Motor neuron (in vitro differentiated cells): ENCODE measurements at regions not wholly inside any gene's neighbourhood (a gene's known extent, or its start where the extent isn't known, plus 50 kb on each side); places are given as distances from the start of the nearest gene placed in this dataset.

Experiments
- ATAC-seq, 8 experiments: fragments of 200-7000 bp; cut with Tn5 transposase; replicated peaks in 6 of 8; 2 replicates each; pipeline ENCODE4 v1.8.0; 2021; ENCODE audit warnings: mild to moderate bottlenecking in 8 of 8, moderate library complexity in 8 of 8
- H3K27ac ChIP-seq, 2 donors: fragments of 250-450 bp; sonication (Bioruptor Pico); 2 replicates each; pipeline ENCODE4 v1.9.0; 2021; ENCODE audit warnings: antibody characterized with exemption in 2 of 2, mild to moderate bottlenecking in 2 of 2, moderate library complexity in 1 of 2
- H3K4me1 ChIP-seq, 2 donors: fragments of 250-450 bp; sonication (Bioruptor Pico); replicated peaks in 1 of 2; 2 replicates each; pipeline ENCODE4 v1.6.1; 2021; ENCODE audit warnings: antibody characterized with exemption in 2 of 2, mild to moderate bottlenecking in 2 of 2, moderate library complexity in 1 of 2
- H3K4me3 ChIP-seq, 5 donors: fragments of 250-450 bp; sonication (Bioruptor Pico); 2 replicates each; pipeline ENCODE4 v1.9.0; 2021; ENCODE audit warnings: antibody characterized with exemption in 5 of 5, mild to moderate bottlenecking in 5 of 5, moderate library complexity in 4 of 5
- WGBS, 10 experiments: fragments of 450-650 bp; shearing (Covaris generic); methylation state at CpG; one replicate each; pipeline ENCODE4 v1.0.0; 2022; 5-methylcytosine and 5-hydroxymethylcytosine counted together
- in situ Hi-C, 9 experiments: fragments of 400-800 bp; cut with MboI; loops; one replicate each; pipeline ENCODE4 v1.15.0; 2021; ENCODE audit warnings: low sequenced_read_pairs in 9 of 9, low pct_unique_long_range_greater_than_20kb in 2 of 9; ENCODE audit not compliant: unreplicated experiment in 9 of 9

GRCh38 chr6:155968921-155969320 is 513.3 kb upstream of the NOX3 start:
- in situ Hi-C loops: no loop called here
- Histone ChIP-seq H3K4me1 (peaks cover 6 to 43% of the 10 kb centered on the region in 2 donors), H3K4me3 (no peak overlapping the region), H3K27ac (no peak overlapping the region)
- WGBS, 10 experiments: 43 to 100% (median 83%) methylated on average over 1 of the region's 1 CpG; no CpG with 5 or more reads in 1 of the 10 experiments
- ATAC-seq: no peak

GRCh38 chr6:155967322-155967721 is 511.7 kb upstream of the NOX3 start:
- no peak overlapping the region for H3K27ac ChIP-seq
- peaks cover 6 to 34% of the 10 kb centered on the region in 2 donors for H3K4me1 ChIP-seq
- no peak overlapping the region for H3K4me3 ChIP-seq
- WGBS, 10 experiments: 0 to 100% (median 32%) methylated on average over 1 to 3 of the region's 3 CpGs; no CpG with 5 or more reads in 3 of the 10 experiments
- in situ Hi-C loops: no loop called here
- peak in 5 of 8 experiments; percentile 46 to 96 (median 88) for ATAC-seq

GRCh38 chr6:155964544-155964943 is 508.9 kb upstream of the NOX3 start:
- in situ Hi-C loops: no loop called here
- no peak overlapping the region for H3K4me3 ChIP-seq
- 0 to 73% (median 60%) methylated on average over 1 to 2 of the region's 2 CpGs for WGBS, 10 experiments

GRCh38 chr6:155962276-155962675 is 506.6 kb upstream of the NOX3 start:
- Histone ChIP-seq H3K4me3 (no peak overlapping the region), H3K4me1 (peaks cover 0 to 7% of the 10 kb centered on the region in 2 donors), H3K27ac (no peak overlapping the region)
- in situ Hi-C loops: no loop called here
- ATAC-seq: no peak
- WGBS, 10 experiments: 0 to 100% (median 93%) methylated on average over 1 of the region's 1 CpG; no CpG with 5 or more reads in 6 of the 10 experiments

More at GRCh38 chr6:155964544-155964943, 508.9 kb upstream of the NOX3 start:
- Histone ChIP-seq H3K4me1 (peaks cover 6 to 24% of the 10 kb centered on the region in 2 donors), H3K27ac (no peak overlapping the region)
- ATAC-seq: peak in 6 of 8 experiments; percentile 12 to 71 (median 58)

- Histone ChIP-seq H3K4me3 (no peak overlapping the region), H3K27ac (no peak overlapping the region), H3K4me1 (peaks cover 0 to 4% of the 10 kb centered on the region in 2 donors)
- in situ Hi-C loops: no loop called here
- ATAC-seq: no peak
- WGBS, 10 experiments: 28 to 100% (median 68%) methylated on average over 1 to 5 of the region's 6 CpGs; no CpG with 5 or more reads in 1 of the 10 experiments
These were observed 504.4 kb upstream of the NOX3 start for GRCh38 chr6:155959898-155960495.

- in situ Hi-C loops: no loop called here
- WGBS, 10 experiments: 0 to 76% methylated on average over 1 to 2 of the region's 2 CpGs; no CpG with 5 or more reads in 8 of the 10 experiments
- no peak for ATAC-seq
These were observed 502.9 kb upstream of the NOX3 start for GRCh38 chr6:155958550-155958949.

GRCh38 chr6:155955038-155955437 is 499.4 kb upstream of the NOX3 start:
- 46 to 84% (median 61%) methylated on average over 1 to 6 of the region's 6 CpGs; no CpG with 5 or more reads in 3 of the 10 experiments for WGBS, 10 experiments
- ATAC-seq: no peak
- Histone ChIP-seq H3K27ac (no peak overlapping the region), H3K4me3 (no peak overlapping the region), H3K4me1 (no peaks in the 10 kb centered on the region)
- in situ Hi-C loops: no loop called here

More at GRCh38 chr6:155958550-155958949, 502.9 kb upstream of the NOX3 start:
- no peak overlapping the region for H3K4me3 ChIP-seq
- H3K4me1 ChIP-seq: no peaks in the 10 kb centered on the region
- H3K27ac ChIP-seq: no peak overlapping the region

GRCh38 chr6:155954149-155954548 is 498.5 kb upstream of the NOX3 start:
- ATAC-seq: no peak
- Histone ChIP-seq H3K4me1 (no peaks in the 10 kb centered on the region), H3K4me3 (no peak overlapping the region), H3K27ac (no peak overlapping the region)
- WGBS, 10 experiments: 17 to 100% (median 90%) methylated on average over 1 to 7 of the region's 7 CpGs; no CpG with 5 or more reads in 1 of the 10 experiments
- in situ Hi-C loops: no loop called here

- 0 to 100% (median 82%) methylated on average over 1 to 2 of the region's 3 CpGs; no CpG with 5 or more reads in 5 of the 10 experiments for WGBS, 10 experiments
- no peak overlapping the region for H3K27ac ChIP-seq
- no peak overlapping the region for H3K4me3 ChIP-seq
- H3K4me1 ChIP-seq: no peaks in the 10 kb centered on the region
- no peak for ATAC-seq
- in situ Hi-C loops: loop anchor here in 1 of 9 experiments (25.0 kb wide), 1 partner anchor 612 kb away; no protein-coding TSS in a partner anchor
These were observed 493.6 kb upstream of the NOX3 start for GRCh38 chr6:155949256-155949655.

GRCh38 chr6:155946860-155947259 is 491.2 kb upstream of the NOX3 start:
- no peak for ATAC-seq
- H3K4me3 ChIP-seq: no peak overlapping the region
- H3K27ac ChIP-seq: no peak overlapping the region
- H3K4me1 ChIP-seq: no peaks in the 10 kb centered on the region
- WGBS, 10 experiments: 100% methylated on average over 3 of the region's 4 CpGs; no CpG with 5 or more reads in 9 of the 10 experiments
- in situ Hi-C loops: loop anchor here in 1 of 9 experiments (25.0 kb wide), 1 partner anchor 610 kb away; no protein-coding TSS in a partner anchor

- WGBS, 10 experiments: 0 to 92% (median 63%) methylated on average over 1 of the region's 1 CpG; no CpG with 5 or more reads in 3 of the 10 experiments
- peaks cover 4 to 9% of the 10 kb centered on the region in 2 donors for H3K4me1 ChIP-seq
- no peak overlapping the region for H3K27ac ChIP-seq
- H3K4me3 ChIP-seq: no peak overlapping the region
- ATAC-seq: no peak
- in situ Hi-C loops: loop anchor here in 1 of 9 experiments (25.0 kb wide), 1 partner anchor 606 kb away; no protein-coding TSS in a partner anchor
These were observed 488.0 kb upstream of the NOX3 start for GRCh38 chr6:155943635-155944034.

- ATAC-seq: peak in 2 of 8 experiments; percentile 29 to 36
- in situ Hi-C loops: loop anchor here in 1 of 9 experiments (25.0 kb wide), 1 partner anchor 602 kb away; no protein-coding TSS in a partner anchor
- Histone ChIP-seq H3K4me3 (no peak overlapping the region), H3K27ac (no peak overlapping the region), H3K4me1 (peaks cover 4 to 9% of the 10 kb centered on the region in 2 donors)
These were observed 483.6 kb upstream of the NOX3 start for GRCh38 chr6:155939253-155939652.

- WGBS, 10 experiments: 3 to 100% (median 83%) methylated on average over 1 to 5 of the region's 5 CpGs
- Histone ChIP-seq H3K4me3 (no peak overlapping the region), H3K4me1 (peaks cover 4 to 9% of the 10 kb centered on the region in 2 donors), H3K27ac (no peak overlapping the region)
- in situ Hi-C loops: loop anchor here in 1 of 9 experiments (25.0 kb wide), 1 partner anchor 599 kb away; no protein-coding TSS in a partner anchor
- peak in 1 of 8 experiments; percentile 46 for ATAC-seq
These were observed 480.9 kb upstream of the NOX3 start for GRCh38 chr6:155936551-155936950.
